CD8-positive, alpha-beta memory T cell (primary cell): ENCODE measurements at regions not wholly inside any gene's neighbourhood (a gene's known extent, or its start where the extent isn't known, plus 50 kb on each side); places are given as distances from the start of the nearest gene placed in this dataset.

Source experiments
- CTCF ChIA-PET: fragments of 350-600 bp; sonication (Branson Sonifier 250); formaldehyde crosslinking; loops from one replicate; lab custom pipeline; 2021; ENCODE audit warnings: antibody characterized with exemption; lab: Charles Lee
- POLR2A ChIA-PET: fragments of 350-600 bp; sonication (Branson Sonifier 250); formaldehyde crosslinking; loops from one replicate; lab custom pipeline; 2021; ENCODE audit warnings: antibody characterized with exemption; lab: Charles Lee
- DNase-seq, 5 donors: peaks; one replicate each; pipeline versions ENCODE4 v3.0.0 to v3.0.0-alpha.2; 2020 to 2022; ENCODE audit warnings: mixed read lengths in 1 of 5
- H3K27ac ChIP-seq: one replicate; pipeline ENCODE4 v1.7.0; 2013; ENCODE audit warnings: low read depth, mild to moderate bottlenecking, low read length, moderate library complexity
- H3K27me3 ChIP-seq: 2 replicates; pipeline ENCODE4 v1.7.0; 2013; ENCODE audit warnings: low read length, mild to moderate bottlenecking; ENCODE audit not compliant: insufficient read depth, poor library complexity, severe bottlenecking
- H3K36me3 ChIP-seq: 2 replicates; pipeline ENCODE4 v1.7.0; 2013; ENCODE audit warnings: mild to moderate bottlenecking, low read length, moderate library complexity; ENCODE audit not compliant: insufficient read depth
- H3K4me1 ChIP-seq: 2 replicates; pipeline ENCODE4 v1.7.0; 2013; ENCODE audit warnings: mild to moderate bottlenecking, low read length, moderate library complexity; ENCODE audit not compliant: insufficient read depth
- H3K4me3 ChIP-seq: 2 replicates; pipeline ENCODE4 v1.7.0; 2013; ENCODE audit warnings: mild to moderate bottlenecking, low read length
- H3K9me3 ChIP-seq: 2 replicates; pipeline ENCODE4 v1.7.0; 2013; ENCODE audit warnings: mild to moderate bottlenecking, low read length
- H3K27ac Mint-ChIP-seq, 8 donors: one replicate each; pipeline ENCODE4 v1.8.0; 2020 to 2021; ENCODE audit warnings: mixed read lengths in 8 of 8, mild to moderate bottlenecking in 6 of 8, inconsistent platforms in 3 of 8, moderate library complexity in 3 of 8
- H3K27me3 Mint-ChIP-seq, 2 donors: one replicate each; pipeline ENCODE4 v1.8.0; 2020 to 2021; ENCODE audit warnings: mixed read lengths in 2 of 2, mild to moderate bottlenecking in 1 of 2, moderate library complexity in 1 of 2
- H3K36me3 Mint-ChIP-seq, 3 donors: one replicate each; pipeline ENCODE4 v1.8.0; 2020 to 2021; ENCODE audit warnings: mixed read lengths in 3 of 3, inconsistent platforms in 1 of 3, mild to moderate bottlenecking in 1 of 3
- H3K4me1 Mint-ChIP-seq, 3 donors: one replicate each; pipeline ENCODE4 v1.8.0; 2020 to 2021; ENCODE audit warnings: mixed read lengths in 3 of 3, inconsistent platforms in 1 of 3, mild to moderate bottlenecking in 1 of 3
- H3K4me3 Mint-ChIP-seq, 7 donors: one replicate each; pipeline ENCODE4 v1.8.0; 2020 to 2021; ENCODE audit warnings: mixed read lengths in 7 of 7, mild to moderate bottlenecking in 6 of 7, moderate library complexity in 4 of 7, inconsistent platforms in 2 of 7
- H3K9me3 Mint-ChIP-seq, 5 donors: one replicate each; pipeline ENCODE4 v1.8.0; 2020 to 2022; ENCODE audit warnings: mixed read lengths in 5 of 5, mild to moderate bottlenecking in 3 of 5, moderate library complexity in 2 of 5, inconsistent platforms in 1 of 5

DNA sequence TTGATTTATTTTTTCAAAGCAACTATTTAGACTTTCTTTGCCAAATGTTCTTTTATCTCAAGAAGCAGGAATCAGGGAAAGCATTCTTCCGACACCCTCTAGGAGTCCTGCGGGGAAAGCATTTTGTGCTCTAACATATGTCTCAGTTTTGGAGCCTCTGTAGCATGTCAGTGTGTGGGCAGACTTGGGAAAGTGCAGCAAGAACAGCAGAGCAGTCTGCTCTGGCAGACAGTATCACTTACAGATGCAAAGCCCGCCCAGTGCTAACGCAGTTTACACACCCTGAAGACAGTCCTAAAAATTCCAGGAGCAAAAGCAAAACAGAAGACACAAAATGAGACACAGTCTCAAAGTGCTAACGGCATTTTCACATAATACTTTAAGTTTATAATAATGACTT lies 393.5 kb downstream of the KLF12 start:
- peaks cover under 1 to 39% (median 12%) of the 10 kb centered on the region in 3 donors for H3K36me3 Mint-ChIP-seq
- ChIA-PET CTCF (interaction anchor here (0.9 kb wide), 1 partner anchor 14 kb away, joined by 3 read pairs; no protein-coding TSS in a partner anchor), POLR2A (interaction anchor here (0.8 kb wide), 1 partner anchor 12 kb away, joined by 4 read pairs; no protein-coding TSS in a partner anchor)
- H3K27ac ChIP-seq = no peak overlapping the region
- H3K4me1 ChIP-seq = peaks cover 10% of the 10 kb centered on the region
- no peaks in the 10 kb centered on the region for H3K9me3 Mint-ChIP-seq
- peak overlapping the region in 7 of 8 donors; percentile 5 to 81 (median 59) for H3K27ac Mint-ChIP-seq
- no peaks in the 10 kb centered on the region for H3K27me3 Mint-ChIP-seq
- no peaks in the 10 kb centered on the region for H3K36me3 ChIP-seq
- H3K27me3 ChIP-seq = no peaks in the 10 kb centered on the region
- no peak for DNase-seq
- H3K4me3 Mint-ChIP-seq = peak overlapping the region in 2 of 7 donors; percentile 40 to 41
- peaks cover 33 to 82% (median 53%) of the 10 kb centered on the region in 3 donors for H3K4me1 Mint-ChIP-seq
- no peak overlapping the region for H3K4me3 ChIP-seq
- H3K9me3 ChIP-seq = no peaks in the 10 kb centered on the region

- CTCF ChIA-PET = no interaction called here
These were observed 394.8 kb downstream of the KLF12 start for GRCh38 chr13:73739394-73739793.

DNA sequence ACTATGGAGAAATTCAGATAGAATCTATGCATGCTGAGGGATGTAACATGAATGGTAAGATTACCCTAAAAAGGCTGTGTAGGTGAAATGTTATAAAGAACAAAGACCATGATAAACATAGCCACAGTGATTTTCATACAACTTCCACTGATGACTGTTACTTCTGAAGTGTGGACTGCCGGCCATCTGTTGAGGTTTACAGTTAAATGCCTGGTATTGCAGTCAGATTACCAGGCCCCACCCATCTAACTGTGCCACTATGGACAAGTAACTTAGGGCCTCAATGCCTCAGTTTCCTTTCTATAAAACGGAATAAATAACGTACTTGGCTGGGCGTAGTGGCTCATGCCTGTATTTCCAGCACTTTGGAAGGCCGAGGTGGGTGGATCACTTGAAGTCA lies 395.6 kb downstream of the KLF12 start:
- peaks cover 38 to 74% (median 47%) of the 10 kb centered on the region in 3 donors for H3K4me1 Mint-ChIP-seq
- H3K4me3 ChIP-seq = no peak overlapping the region
- peaks cover 9% of the 10 kb centered on the region for H3K4me1 ChIP-seq
- ChIA-PET POLR2A (no interaction called here), CTCF (no interaction called here)
- H3K36me3 ChIP-seq = no peaks in the 10 kb centered on the region
- no peaks in the 10 kb centered on the region for H3K9me3 ChIP-seq
- peak overlapping the region in 3 of 8 donors; percentile 9 to 27 (median 24) for H3K27ac Mint-ChIP-seq
- no peak overlapping the region for H3K4me3 Mint-ChIP-seq
- no peaks in the 10 kb centered on the region for H3K9me3 Mint-ChIP-seq
- H3K27ac ChIP-seq = no peak overlapping the region
- peaks cover 6 to 36% (median 13%) of the 10 kb centered on the region in 3 donors for H3K36me3 Mint-ChIP-seq
- DNase-seq = no peak
- H3K27me3 ChIP-seq = no peaks in the 10 kb centered on the region
- no peaks in the 10 kb centered on the region for H3K27me3 Mint-ChIP-seq

More at GRCh38 chr13:73739394-73739793, 394.8 kb downstream of the KLF12 start:
- H3K4me3 ChIP-seq = no peak overlapping the region
- POLR2A ChIA-PET = no interaction called here
- H3K4me1 ChIP-seq = peaks cover 9% of the 10 kb centered on the region
- DNase-seq = no peak
- Mint-ChIP-seq H3K27me3 (no peaks in the 10 kb centered on the region), H3K27ac (peak overlapping the region in 2 of 8 donors; percentile 27 to 64), H3K4me3 (no peak overlapping the region), H3K9me3 (no peaks in the 10 kb centered on the region), H3K36me3 (peaks cover 6 to 42% (median 18%) of the 10 kb centered on the region in 3 donors), H3K4me1 (peaks cover 39 to 76% (median 54%) of the 10 kb centered on the region in 3 donors)
- no peaks in the 10 kb centered on the region for H3K27me3 ChIP-seq
- no peak overlapping the region for H3K27ac ChIP-seq
- H3K9me3 ChIP-seq = no peaks in the 10 kb centered on the region
- no peaks in the 10 kb centered on the region for H3K36me3 ChIP-seq

GRCh38 chr13:73737214-73737613 lies 397.0 kb downstream of the KLF12 start:
- Histone ChIP-seq H3K36me3 (no peaks in the 10 kb centered on the region), H3K27me3 (no peaks in the 10 kb centered on the region), H3K4me1 (peaks cover 9% of the 10 kb centered on the region), H3K9me3 (no peaks in the 10 kb centered on the region), H3K4me3 (no peak overlapping the region), H3K27ac (no peak overlapping the region)
- Mint-ChIP-seq H3K27ac (peak overlapping the region in 1 of 8 donors; percentile 22), H3K27me3 (no peaks in the 10 kb centered on the region), H3K36me3 (peaks cover 6 to 42% (median 16%) of the 10 kb centered on the region in 3 donors), H3K4me3 (no peak overlapping the region), H3K4me1 (peaks cover 42 to 73% (median 44%) of the 10 kb centered on the region in 3 donors), H3K9me3 (no peaks in the 10 kb centered on the region)
- ChIA-PET CTCF (interaction anchor here (0.8 kb wide), 1 partner anchor 1483 kb away, joined by 3 read pairs; no protein-coding TSS in a partner anchor), POLR2A (no interaction called here)
- no peak for DNase-seq

DNA sequence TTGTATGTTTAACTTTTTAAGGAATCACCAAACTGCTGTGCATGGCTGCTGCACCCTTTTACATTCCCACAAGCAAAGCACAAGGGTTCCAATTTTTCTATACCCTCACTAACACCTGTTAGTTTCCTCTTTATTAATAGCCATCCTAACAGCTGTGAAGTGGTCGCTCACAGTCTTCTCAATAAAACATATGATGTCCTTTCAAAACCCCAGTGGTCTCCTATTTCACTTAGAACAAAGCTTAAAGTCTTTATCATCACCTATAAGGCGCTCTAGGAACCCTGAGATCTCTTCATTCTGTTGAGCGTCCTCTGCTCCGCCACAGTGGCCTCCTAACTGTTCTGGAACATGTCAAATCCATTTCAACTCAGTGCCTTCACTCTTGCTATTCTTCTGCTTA lies 400.5 kb downstream of the KLF12 start:
- H3K4me3 Mint-ChIP-seq = no peak overlapping the region
- H3K27me3 ChIP-seq = no peaks in the 10 kb centered on the region
- no peaks in the 10 kb centered on the region for H3K4me1 ChIP-seq
- no peak overlapping the region for H3K27ac ChIP-seq
- no peaks in the 10 kb centered on the region for H3K27me3 Mint-ChIP-seq
- ChIA-PET POLR2A (no interaction called here), CTCF (no interaction called here)
- H3K36me3 Mint-ChIP-seq = peaks cover 6 to 43% (median 14%) of the 10 kb centered on the region in 3 donors
- H3K4me1 Mint-ChIP-seq = peaks cover 36 to 66% (median 43%) of the 10 kb centered on the region in 3 donors
- no peak for DNase-seq
- peak overlapping the region in 6 of 8 donors; percentile 2 to 81 (median 46) for H3K27ac Mint-ChIP-seq
- no peaks in the 10 kb centered on the region for H3K9me3 ChIP-seq
- no peaks in the 10 kb centered on the region for H3K9me3 Mint-ChIP-seq
- H3K36me3 ChIP-seq = no peaks in the 10 kb centered on the region
- no peak overlapping the region for H3K4me3 ChIP-seq

- H3K36me3 ChIP-seq = no peaks in the 10 kb centered on the region
- no peaks in the 10 kb centered on the region for H3K9me3 ChIP-seq
- Mint-ChIP-seq H3K27me3 (no peaks in the 10 kb centered on the region), H3K4me1 (peaks cover 37 to 66% (median 43%) of the 10 kb centered on the region in 3 donors), H3K9me3 (no peaks in the 10 kb centered on the region), H3K36me3 (peaks cover 6 to 49% (median 20%) of the 10 kb centered on the region in 3 donors), H3K4me3 (no peak overlapping the region), H3K27ac (peak overlapping the region in 6 of 8 donors; percentile 40 to 58 (median 52))
- ChIA-PET CTCF (no interaction called here), POLR2A (interaction anchor here (0.5 kb wide), 1 partner anchor 864 kb away, joined by 3 read pairs; no protein-coding TSS in a partner anchor)
- H3K4me3 ChIP-seq = no peak overlapping the region
- no peak overlapping the region for H3K27ac ChIP-seq
- no peak for DNase-seq
- no peaks in the 10 kb centered on the region for H3K4me1 ChIP-seq
- H3K27me3 ChIP-seq = no peaks in the 10 kb centered on the region
These were observed 401.9 kb downstream of the KLF12 start for GRCh38 chr13:73732350-73732749.

DNA sequence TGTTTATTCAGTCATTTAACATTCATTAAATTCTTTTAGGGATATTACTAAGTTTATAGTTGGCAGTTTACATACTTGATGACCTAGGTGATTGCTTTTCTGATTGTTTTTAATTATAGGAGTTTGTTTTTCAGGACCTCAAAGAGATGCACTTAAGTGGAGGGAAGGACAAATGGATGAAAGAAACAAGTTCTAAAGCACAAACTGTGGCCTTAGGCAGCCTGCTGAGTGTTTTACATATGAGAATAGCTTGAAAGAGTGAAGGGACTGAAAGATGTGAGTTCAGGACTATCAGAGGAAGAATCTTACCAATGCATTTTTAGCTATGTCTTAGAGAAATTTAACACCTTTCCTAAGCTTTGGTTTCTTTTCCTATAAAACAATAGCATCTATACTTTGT lies 402.6 kb downstream of the KLF12 start:
- Mint-ChIP-seq H3K9me3 (no peaks in the 10 kb centered on the region), H3K27me3 (no peaks in the 10 kb centered on the region), H3K27ac (peak overlapping the region in 3 of 8 donors; percentile 19 to 78 (median 32)), H3K4me3 (no peak overlapping the region), H3K36me3 (peaks cover 6 to 50% (median 24%) of the 10 kb centered on the region in 3 donors), H3K4me1 (peaks cover 37 to 63% (median 41%) of the 10 kb centered on the region in 3 donors)
- ChIA-PET CTCF (no interaction called here), POLR2A (interaction anchor here (0.7 kb wide), 1 partner anchor 489 kb away, joined by 4 read pairs; no protein-coding TSS in a partner anchor)
- DNase-seq = no peak
- Histone ChIP-seq H3K9me3 (no peaks in the 10 kb centered on the region), H3K36me3 (no peaks in the 10 kb centered on the region), H3K4me3 (no peak overlapping the region), H3K27me3 (no peaks in the 10 kb centered on the region), H3K27ac (no peak overlapping the region), H3K4me1 (no peaks in the 10 kb centered on the region)

GRCh38 chr13:73730014-73730413 lies 404.2 kb downstream of the KLF12 start:
- Mint-ChIP-seq H3K4me3 (no peak overlapping the region), H3K27ac (peak overlapping the region in 3 of 8 donors; percentile 44 to 80 (median 76)), H3K9me3 (no peaks in the 10 kb centered on the region), H3K4me1 (peaks cover 27 to 55% (median 28%) of the 10 kb centered on the region in 3 donors), H3K36me3 (peaks cover 0 to 40% (median 15%) of the 10 kb centered on the region in 3 donors), H3K27me3 (no peaks in the 10 kb centered on the region)
- Histone ChIP-seq H3K4me3 (no peak overlapping the region), H3K4me1 (no peaks in the 10 kb centered on the region), H3K9me3 (no peaks in the 10 kb centered on the region), H3K27ac (no peak overlapping the region), H3K27me3 (no peaks in the 10 kb centered on the region), H3K36me3 (no peaks in the 10 kb centered on the region)
- POLR2A ChIA-PET = no interaction called here
- CTCF ChIA-PET = interaction anchor here (1.4 kb wide), 1 partner anchor 11 kb away, joined by 6 read pairs; no protein-coding TSS in a partner anchor
- no peak for DNase-seq
